Activated T-helper 2 cell treated with anti-CD3 and anti-CD28 coated beads, Interferon-gamma antibody, Interleukin-2, Interleukin-4, amounts not matched to agents 10 μg/mL and 5 μg/mL and 100 μg/mL, durations not matched to agents 14 hours and 24 hours and 36 hours (primary cell): ENCODE measurements at regions not wholly inside any gene's neighbourhood (a gene's known extent, or its start where the extent isn't known, plus 50 kb on each side); places are given as distances from the start of the nearest gene placed in this dataset.

ENCODE experiments used
- DNase-seq: peaks from one replicate; pipeline ENCODE4 v3.0.0; 2021; ENCODE audit warnings: low spot score
- H3K27ac Mint-ChIP-seq: one replicate; pipeline ENCODE4 v1.8.0; 2021; ENCODE audit warnings: mixed read lengths
- H3K27me3 Mint-ChIP-seq: one replicate; pipeline ENCODE4 v1.8.0; 2021; ENCODE audit warnings: low read depth, mixed read lengths
- H3K36me3 Mint-ChIP-seq: one replicate; pipeline ENCODE4 v1.8.0; 2021; ENCODE audit warnings: low read depth, mixed read lengths
- H3K4me1 Mint-ChIP-seq: one replicate; pipeline ENCODE4 v1.8.0; 2021; ENCODE audit warnings: low read depth, mixed read lengths
- H3K4me3 Mint-ChIP-seq: one replicate; pipeline ENCODE4 v1.8.0; 2021; ENCODE audit warnings: low read depth, mild to moderate bottlenecking, moderate library complexity, mixed read lengths
- H3K9me3 Mint-ChIP-seq: one replicate; pipeline ENCODE4 v1.8.0; 2021; ENCODE audit warnings: mixed read lengths
- intact Hi-C: fragments of 100-400 bp; cut with micrococcal nuclease; formaldehyde crosslinking; loops from one replicate; pipeline ENCODE4 v1.15.1; 2023

DNA sequence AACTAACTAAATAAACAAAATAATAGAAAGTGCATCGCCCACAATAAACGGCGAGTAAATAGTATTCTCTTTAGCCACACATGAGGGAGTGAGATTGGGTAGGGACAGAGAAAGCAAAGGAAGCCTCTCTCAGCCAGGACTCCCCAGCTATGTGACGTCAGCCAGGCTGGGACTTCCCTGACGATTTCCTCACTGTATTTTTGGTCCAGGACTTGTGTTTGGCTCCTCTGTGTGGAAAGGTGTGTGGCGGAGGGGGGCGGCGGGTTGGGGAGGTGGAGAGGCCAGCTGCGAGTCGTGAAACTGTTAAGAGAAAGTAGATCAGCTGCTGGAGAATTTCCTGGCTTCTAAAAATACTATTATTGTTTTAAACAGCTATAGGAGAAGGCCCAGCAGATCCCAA, 1124.6 kb downstream of the AACS start:
- H3K36me3 Mint-ChIP-seq, result no peaks in the 10 kb centered on the region
- H3K27me3 Mint-ChIP-seq, result no peaks in the 10 kb centered on the region
- intact Hi-C loops, result no loop called here
- no peak for DNase-seq
- H3K9me3 Mint-ChIP-seq, result no peaks in the 10 kb centered on the region
- no peak overlapping the region for H3K4me3 Mint-ChIP-seq
- no peak overlapping the region for H3K27ac Mint-ChIP-seq
- no peaks in the 10 kb centered on the region for H3K4me1 Mint-ChIP-seq

DNA sequence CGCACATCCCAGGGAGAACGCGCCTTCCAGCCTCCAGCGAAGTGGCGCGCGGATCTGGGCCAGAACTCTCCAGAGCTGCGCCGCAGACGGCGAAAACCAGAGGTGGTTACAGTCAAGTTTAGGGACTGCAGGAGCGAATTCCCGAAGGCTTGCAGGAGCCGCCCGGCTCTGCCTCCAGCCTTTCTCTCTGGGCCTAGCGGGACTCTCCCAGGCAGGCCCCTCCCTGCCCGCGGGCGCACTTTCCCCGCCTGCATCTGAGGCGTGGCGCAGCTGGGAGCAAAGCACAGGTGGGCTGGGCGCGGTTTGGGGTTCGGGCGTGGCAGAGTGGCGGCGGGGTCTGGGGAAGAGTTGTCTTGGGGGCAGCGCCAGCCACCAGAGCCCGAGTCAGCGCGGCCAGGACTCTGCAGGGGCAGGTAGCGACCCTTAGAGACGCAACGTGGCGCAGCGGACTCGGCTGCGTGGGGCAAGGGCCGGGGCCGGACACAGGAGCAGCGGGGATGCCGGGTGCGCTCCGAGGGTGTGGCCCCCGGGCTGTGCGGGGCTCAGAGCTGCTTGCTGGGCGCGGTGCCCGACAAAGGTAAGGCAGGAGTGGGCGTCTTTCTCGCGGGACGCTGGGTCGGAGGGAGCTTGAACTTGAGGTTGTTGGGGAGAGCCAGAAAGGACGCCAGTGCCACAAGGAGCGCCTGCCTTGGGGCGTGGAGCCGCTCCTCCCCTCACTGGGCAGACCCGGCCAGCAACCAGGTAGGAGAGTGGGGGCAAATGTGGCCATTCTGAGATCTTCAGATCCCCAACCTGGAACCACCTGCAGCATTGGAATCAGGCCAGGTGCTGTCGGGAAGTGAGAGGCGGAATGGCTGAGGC, 1126.0 kb downstream of the AACS start:
- no peaks in the 10 kb centered on the region for H3K27me3 Mint-ChIP-seq
- intact Hi-C loops, result no loop called here

GRCh38 chr12:126191949-126192348, 1126.7 kb downstream of the AACS start:
- H3K27ac Mint-ChIP-seq, result no peak overlapping the region
- H3K36me3 Mint-ChIP-seq, result no peaks in the 10 kb centered on the region
- H3K27me3 Mint-ChIP-seq, result no peaks in the 10 kb centered on the region
- no peaks in the 10 kb centered on the region for H3K4me1 Mint-ChIP-seq
- intact Hi-C loops, result no loop called here
- no peak for DNase-seq
- peaks cover 3% of the 10 kb centered on the region for H3K9me3 Mint-ChIP-seq
- no peak overlapping the region for H3K4me3 Mint-ChIP-seq

More for the DNA sequence above, 1126.0 kb downstream of the AACS start:
- no peaks in the 10 kb centered on the region for H3K4me1 Mint-ChIP-seq
- no peak overlapping the region for H3K4me3 Mint-ChIP-seq
- peaks cover 1% of the 10 kb centered on the region for H3K9me3 Mint-ChIP-seq
- H3K36me3 Mint-ChIP-seq, result no peaks in the 10 kb centered on the region
- H3K27ac Mint-ChIP-seq, result no peak overlapping the region
- no peak for DNase-seq

DNA sequence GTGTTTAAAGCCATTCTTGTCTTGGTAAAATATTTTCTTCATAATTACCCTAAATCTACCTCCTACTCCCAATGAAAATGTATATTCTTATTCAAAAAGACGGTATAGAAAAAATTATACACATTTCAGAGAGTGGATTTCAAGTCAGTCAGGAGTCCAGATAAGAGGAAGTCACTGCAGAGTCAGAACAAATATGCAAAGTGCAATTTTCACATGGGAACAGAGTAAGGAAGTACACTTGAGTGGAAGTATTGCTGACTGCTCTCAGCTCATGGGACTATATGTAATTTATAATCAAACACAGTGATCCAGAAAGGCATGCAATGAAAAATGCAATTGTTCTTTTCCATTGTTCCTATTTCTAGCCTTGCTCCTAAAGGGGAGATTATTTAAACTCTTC, 1128.0 kb downstream of the AACS start:
- Mint-ChIP-seq H3K27me3 (no peaks in the 10 kb centered on the region), H3K4me3 (no peak overlapping the region), H3K36me3 (no peaks in the 10 kb centered on the region), H3K9me3 (peaks cover 3% of the 10 kb centered on the region), H3K27ac (no peak overlapping the region), H3K4me1 (no peaks in the 10 kb centered on the region)
- no peak for DNase-seq
- intact Hi-C loops, result no loop called here

GRCh38 chr12:126196263-126196662, 1131.0 kb downstream of the AACS start:
- Mint-ChIP-seq H3K27me3 (no peaks in the 10 kb centered on the region), H3K4me1 (no peaks in the 10 kb centered on the region)

DNA sequence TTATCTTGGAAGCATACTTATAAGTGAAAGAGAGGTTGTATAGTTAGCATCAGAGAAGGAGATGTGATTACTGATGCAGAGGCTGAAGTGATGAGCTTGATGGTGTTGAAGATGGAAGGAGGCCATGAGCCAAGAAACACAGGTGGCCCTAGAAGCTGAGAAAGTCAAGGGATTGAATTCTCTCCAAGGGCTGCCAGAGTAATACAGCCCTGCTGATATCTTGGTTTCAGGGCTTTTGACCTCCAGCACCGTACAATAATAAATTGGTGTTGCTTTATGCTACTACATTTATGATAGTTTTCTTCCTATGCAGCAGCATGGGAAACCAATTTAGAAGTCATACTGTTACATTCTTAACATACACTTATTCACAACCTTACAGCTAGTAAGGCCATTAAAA, 1133.3 kb downstream of the AACS start:
- Mint-ChIP-seq H3K27ac (no peak overlapping the region), H3K4me3 (no peak overlapping the region), H3K9me3 (peaks cover 3% of the 10 kb centered on the region), H3K36me3 (no peaks in the 10 kb centered on the region), H3K4me1 (no peaks in the 10 kb centered on the region), H3K27me3 (no peaks in the 10 kb centered on the region)
- no peak for DNase-seq
- intact Hi-C loops, result no loop called here

More at GRCh38 chr12:126196263-126196662, 1131.0 kb downstream of the AACS start:
- H3K36me3 Mint-ChIP-seq, result no peaks in the 10 kb centered on the region
- H3K9me3 Mint-ChIP-seq, result peaks cover 3% of the 10 kb centered on the region
- no peak for DNase-seq
- intact Hi-C loops, result no loop called here
- no peak overlapping the region for H3K27ac Mint-ChIP-seq
- H3K4me3 Mint-ChIP-seq, result no peak overlapping the region

GRCh38 chr12:126198966-126199692, 1133.9 kb downstream of the AACS start:
- DNase-seq, result no peak
- intact Hi-C loops, result no loop called here

DNA sequence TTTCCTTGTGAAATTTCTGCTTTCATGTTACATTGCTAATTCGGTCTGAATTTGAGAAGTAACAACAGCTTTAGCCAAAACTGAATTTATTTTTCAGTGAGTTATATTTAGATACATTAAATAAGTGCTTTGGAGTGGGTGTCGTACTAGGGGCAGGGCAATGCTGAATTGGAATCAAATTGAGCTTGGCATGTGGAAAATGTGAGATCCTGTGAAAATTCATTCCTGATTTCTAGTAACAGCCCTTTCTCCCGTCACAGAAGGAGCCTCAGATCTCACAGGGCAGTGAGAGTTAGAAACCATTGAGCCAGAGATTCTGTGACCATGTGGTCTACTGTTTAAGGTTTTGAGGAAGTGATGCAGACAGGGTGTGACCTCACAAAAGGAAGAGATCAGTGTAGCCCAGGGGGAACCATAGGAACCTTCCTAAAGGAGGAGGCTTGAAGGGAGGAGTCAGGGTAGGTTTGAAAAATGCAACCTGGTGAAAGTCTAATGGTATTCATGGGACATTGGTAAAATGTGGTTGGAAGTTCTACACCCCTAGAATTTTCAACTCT, 1136.8 kb downstream of the AACS start:
- DNase-seq, result no peak
- H3K4me3 Mint-ChIP-seq, result no peak overlapping the region
- H3K27me3 Mint-ChIP-seq, result no peaks in the 10 kb centered on the region
- no peaks in the 10 kb centered on the region for H3K9me3 Mint-ChIP-seq
- no peaks in the 10 kb centered on the region for H3K36me3 Mint-ChIP-seq
- intact Hi-C loops, result no loop called here
- H3K4me1 Mint-ChIP-seq, result no peaks in the 10 kb centered on the region
- H3K27ac Mint-ChIP-seq, result no peak overlapping the region

More at GRCh38 chr12:126198966-126199692, 1133.9 kb downstream of the AACS start:
- H3K36me3 Mint-ChIP-seq, result no peaks in the 10 kb centered on the region
- no peak overlapping the region for H3K27ac Mint-ChIP-seq
- H3K9me3 Mint-ChIP-seq, result peaks cover 3% of the 10 kb centered on the region
- no peaks in the 10 kb centered on the region for H3K27me3 Mint-ChIP-seq
- H3K4me1 Mint-ChIP-seq, result no peaks in the 10 kb centered on the region
- H3K4me3 Mint-ChIP-seq, result no peak overlapping the region

GRCh38 chr12:126204326-126204725, 1139.1 kb downstream of the AACS start:
- Mint-ChIP-seq H3K9me3 (no peaks in the 10 kb centered on the region), H3K36me3 (no peaks in the 10 kb centered on the region), H3K27ac (no peak overlapping the region), H3K4me1 (no peaks in the 10 kb centered on the region), H3K27me3 (no peaks in the 10 kb centered on the region), H3K4me3 (no peak overlapping the region)
- DNase-seq, result no peak
- intact Hi-C loops, result no loop called here

DNA sequence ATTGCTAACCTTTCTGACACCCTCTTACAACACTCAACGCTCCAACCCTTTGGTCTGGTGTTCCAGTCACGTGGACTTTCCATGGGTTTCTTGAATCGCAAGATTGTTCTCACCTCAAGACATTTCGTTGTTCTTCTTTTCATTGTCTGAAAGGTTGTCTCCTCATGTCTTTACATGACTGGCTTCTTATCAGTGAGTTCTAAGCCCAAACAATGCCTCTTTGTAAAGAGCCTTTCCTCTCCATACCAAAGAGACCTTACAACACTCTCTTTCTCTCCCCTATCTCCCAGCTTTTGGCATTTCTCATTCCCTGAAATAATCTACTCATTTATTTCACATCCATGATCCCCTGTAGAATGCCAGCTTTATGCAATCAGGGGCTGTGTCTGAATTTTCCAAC, 1144.8 kb downstream of the AACS start:
- intact Hi-C loops, result no loop called here
- no peaks in the 10 kb centered on the region for H3K27me3 Mint-ChIP-seq
- H3K36me3 Mint-ChIP-seq, result no peaks in the 10 kb centered on the region
- H3K27ac Mint-ChIP-seq, result no peak overlapping the region
- H3K9me3 Mint-ChIP-seq, result no peaks in the 10 kb centered on the region
- H3K4me3 Mint-ChIP-seq, result no peak overlapping the region
- H3K4me1 Mint-ChIP-seq, result no peaks in the 10 kb centered on the region
- no peak for DNase-seq

- no peaks in the 10 kb centered on the region for H3K36me3 Mint-ChIP-seq
Measured at GRCh38 chr12:126210448-126210847, 1145.2 kb downstream of the AACS start.

GRCh38 chr12:126212824-126213223, 1147.6 kb downstream of the AACS start:
- Mint-ChIP-seq H3K4me3 (no peak overlapping the region), H3K9me3 (no peaks in the 10 kb centered on the region), H3K4me1 (no peaks in the 10 kb centered on the region), H3K36me3 (no peaks in the 10 kb centered on the region), H3K27ac (no peak overlapping the region), H3K27me3 (no peaks in the 10 kb centered on the region)
- no peak for DNase-seq
- intact Hi-C loops, result no loop called here

More at GRCh38 chr12:126210448-126210847, 1145.2 kb downstream of the AACS start:
- H3K27ac Mint-ChIP-seq, result no peak overlapping the region
- no peaks in the 10 kb centered on the region for H3K9me3 Mint-ChIP-seq
- DNase-seq, result no peak
- no peaks in the 10 kb centered on the region for H3K27me3 Mint-ChIP-seq
- H3K4me1 Mint-ChIP-seq, result no peaks in the 10 kb centered on the region
- no peak overlapping the region for H3K4me3 Mint-ChIP-seq
- intact Hi-C loops, result no loop called here

GRCh38 chr12:126218697-126219096, 1153.5 kb downstream of the AACS start:
- Mint-ChIP-seq H3K9me3 (no peaks in the 10 kb centered on the region), H3K36me3 (no peaks in the 10 kb centered on the region), H3K4me3 (no peak overlapping the region), H3K4me1 (no peaks in the 10 kb centered on the region), H3K27ac (no peak overlapping the region), H3K27me3 (no peaks in the 10 kb centered on the region)
- intact Hi-C loops, result no loop called here
- no peak for DNase-seq
